ENCODE measurements at regions not wholly inside any gene's neighbourhood (a gene's known extent, or its start where the extent isn't known, plus 50 kb on each side); places are given as distances from the start of the nearest gene placed in this dataset.

DNA sequence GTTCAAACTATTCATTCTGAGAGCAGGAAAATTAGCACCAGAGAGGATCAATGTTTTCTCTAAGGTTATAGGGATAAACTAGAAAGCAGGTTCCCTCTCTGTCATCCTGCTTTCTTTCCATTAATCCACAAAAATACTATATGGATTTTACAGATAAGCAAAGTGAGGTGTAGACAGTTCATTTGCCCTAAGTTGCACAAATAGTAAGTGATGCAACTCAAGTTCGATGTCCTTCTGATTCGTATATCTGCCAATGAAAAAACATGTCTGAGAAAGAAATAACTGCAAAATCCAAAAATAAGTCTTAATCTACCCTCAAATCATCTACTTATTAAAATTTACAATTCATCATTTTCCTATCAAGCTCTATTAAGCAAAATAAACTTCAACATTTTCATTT, 254.6 kb upstream of the USP15 start:
- no peak overlapping the region for H4K8ac ChIP-seq (ENCODE audit: low read depth, low read length)
- H3K18ac ChIP-seq (ENCODE audit: low read length) = no peak overlapping the region
- H4K12ac ChIP-seq (ENCODE audit: low read depth, low read length) = no peak overlapping the region
- no peaks in the 10 kb centered on the region for H3K79me1 ChIP-seq (ENCODE audit: low read length)
- no peak overlapping the region for H4K91ac ChIP-seq (ENCODE audit: low read depth, low read length)
- no peak overlapping the region for H2BK12ac ChIP-seq (ENCODE audit: low read length)
- no peak for DNase-seq
- H2BK120ac ChIP-seq (ENCODE audit: insufficient read depth, low read length, poor library complexity) = no peak overlapping the region
- no peak overlapping the region for H3K4me2 ChIP-seq (ENCODE audit: low read length)
- H3K9me3 ChIP-seq (ENCODE audit: insufficient read depth, low read depth, low read length) = no peaks in the 10 kb centered on the region
- no peak overlapping the region for H3K27ac ChIP-seq (ENCODE audit: low read depth, low read length)
- no peaks in the 10 kb centered on the region for H3K79me2 ChIP-seq (ENCODE audit: control insufficient read depth, insufficient read depth, low read length, poor library complexity)
- no peak overlapping the region for H3K4ac ChIP-seq (ENCODE audit: low read depth, low read length)
- H2AFZ ChIP-seq (ENCODE audit: insufficient read depth, low read length, poor library complexity) = no peak overlapping the region
- no peak overlapping the region for H3K23ac ChIP-seq (ENCODE audit: low read length)
- no peak overlapping the region for H3K14ac ChIP-seq (ENCODE audit: low read length)
- WGBS (ENCODE audit: extremely low coverage, insufficient coverage, insufficient read length) = no CpG with 5 or more reads among the region's 2 CpGs
- no peak overlapping the region for H2BK5ac ChIP-seq (ENCODE audit: low read depth, low read length, poor library complexity)
- no peaks in the 10 kb centered on the region for H3K36me3 ChIP-seq (ENCODE audit: control insufficient read depth in 1 of 2, insufficient read depth in 2 of 2, low read length in 2 of 2)
- no peaks in the 10 kb centered on the region for H3K27me3 ChIP-seq (ENCODE audit: insufficient read depth, low read length)
- no peaks in the 10 kb centered on the region for H3K4me1 ChIP-seq (ENCODE audit: control insufficient read depth in 1 of 2, insufficient read depth in 2 of 2, low read length in 2 of 2)
- no peak overlapping the region for H3K4me3 ChIP-seq (ENCODE audit: low read depth, low read length)
- no peak overlapping the region for H2AK5ac ChIP-seq (ENCODE audit: low read length)
- H3K9ac ChIP-seq (ENCODE audit: low read length) = no peak overlapping the region

GRCh38 chr12:62006076-62006732, 254.0 kb upstream of the USP15 start:
- Histone ChIP-seq H2BK120ac (ENCODE audit: insufficient read depth, low read length, poor library complexity) (no peak overlapping the region), H3K27me3 (ENCODE audit: insufficient read depth, low read length) (no peaks in the 10 kb centered on the region), H3K27ac (ENCODE audit: low read depth, low read length) (no peak overlapping the region), H3K79me1 (ENCODE audit: low read length) (no peaks in the 10 kb centered on the region), H3K79me2 (ENCODE audit: control insufficient read depth, insufficient read depth, low read length, poor library complexity) (no peaks in the 10 kb centered on the region), H3K4me2 (ENCODE audit: low read length) (no peak overlapping the region), H3K4me1 (ENCODE audit: control insufficient read depth in 1 of 2, insufficient read depth in 2 of 2, low read length in 2 of 2) (no peaks in the 10 kb centered on the region), H4K91ac (ENCODE audit: low read depth, low read length) (no peak overlapping the region), H2BK12ac (ENCODE audit: low read length) (no peak overlapping the region), H3K18ac (ENCODE audit: low read length) (no peak overlapping the region), H3K36me3 (ENCODE audit: control insufficient read depth in 1 of 2, insufficient read depth in 2 of 2, low read length in 2 of 2) (no peaks in the 10 kb centered on the region), H3K14ac (ENCODE audit: low read length) (no peak overlapping the region), H2AK5ac (ENCODE audit: low read length) (no peak overlapping the region), H3K23ac (ENCODE audit: low read length) (no peak overlapping the region), H2BK5ac (ENCODE audit: low read depth, low read length, poor library complexity) (no peak overlapping the region), H2AFZ (ENCODE audit: insufficient read depth, low read length, poor library complexity) (no peak overlapping the region), H3K4ac (ENCODE audit: low read depth, low read length) (no peak overlapping the region), H3K9ac (ENCODE audit: low read length) (no peak overlapping the region), H4K8ac (ENCODE audit: low read depth, low read length) (no peak overlapping the region), H3K4me3 (ENCODE audit: low read depth, low read length) (no peak overlapping the region), H4K12ac (ENCODE audit: low read depth, low read length) (no peak overlapping the region), H3K9me3 (ENCODE audit: insufficient read depth, low read depth, low read length) (peaks cover 2% of the 10 kb centered on the region)
- DNase-seq = peak; percentile 13 to 70
- no CpG with 5 or more reads among the region's 5 CpGs for WGBS (ENCODE audit: extremely low coverage, insufficient coverage, insufficient read length)

- Histone ChIP-seq H3K36me3 (ENCODE audit: control insufficient read depth in 1 of 2, insufficient read depth in 2 of 2, low read length in 2 of 2) (no peaks in the 10 kb centered on the region), H2AFZ (ENCODE audit: insufficient read depth, low read length, poor library complexity) (no peak overlapping the region), H3K9me3 (ENCODE audit: insufficient read depth, low read depth, low read length) (peaks cover 2% of the 10 kb centered on the region), H3K4me1 (ENCODE audit: control insufficient read depth in 1 of 2, insufficient read depth in 2 of 2, low read length in 2 of 2) (no peaks in the 10 kb centered on the region), H3K27me3 (ENCODE audit: insufficient read depth, low read length) (no peaks in the 10 kb centered on the region), H3K9ac (ENCODE audit: low read length) (no peak overlapping the region), H3K23ac (ENCODE audit: low read length) (no peak overlapping the region), H3K79me2 (ENCODE audit: control insufficient read depth, insufficient read depth, low read length, poor library complexity) (no peaks in the 10 kb centered on the region), H2BK12ac (ENCODE audit: low read length) (no peak overlapping the region), H4K91ac (ENCODE audit: low read depth, low read length) (no peak overlapping the region), H4K12ac (ENCODE audit: low read depth, low read length) (no peak overlapping the region), H2AK5ac (ENCODE audit: low read length) (no peak overlapping the region), H3K79me1 (ENCODE audit: low read length) (no peaks in the 10 kb centered on the region), H3K14ac (ENCODE audit: low read length) (no peak overlapping the region), H2BK120ac (ENCODE audit: insufficient read depth, low read length, poor library complexity) (no peak overlapping the region), H3K4me3 (ENCODE audit: low read depth, low read length) (no peak overlapping the region), H3K18ac (ENCODE audit: low read length) (no peak overlapping the region), H3K4ac (ENCODE audit: low read depth, low read length) (no peak overlapping the region), H4K8ac (ENCODE audit: low read depth, low read length) (no peak overlapping the region), H3K4me2 (ENCODE audit: low read length) (no peak overlapping the region), H3K27ac (ENCODE audit: low read depth, low read length) (no peak overlapping the region), H2BK5ac (ENCODE audit: low read depth, low read length, poor library complexity) (no peak overlapping the region)
- DNase-seq = no peak
- WGBS (ENCODE audit: extremely low coverage, insufficient coverage, insufficient read length) = no CpG with 5 or more reads among the region's 2 CpGs
These were observed 251.5 kb upstream of the USP15 start for GRCh38 chr12:62008703-62009102.

DNA sequence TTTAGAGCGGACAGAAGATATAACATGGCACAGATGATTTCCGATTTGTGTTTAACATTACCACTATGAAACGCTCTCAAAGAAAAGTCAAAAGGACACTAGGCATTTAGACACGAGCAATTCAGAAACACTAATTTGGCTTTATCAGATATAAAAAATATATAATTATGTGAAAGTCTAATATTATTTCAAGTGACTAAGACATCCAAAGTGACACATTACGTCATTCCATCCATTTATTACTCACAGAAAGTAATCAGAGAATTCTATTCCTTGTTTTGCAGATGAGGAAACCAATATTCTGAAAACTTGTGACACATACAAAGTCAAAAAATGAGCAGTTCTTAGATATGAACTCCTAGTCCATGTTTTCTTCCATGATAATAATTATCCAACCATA, 250.8 kb upstream of the USP15 start:
- Histone ChIP-seq H3K79me1 (ENCODE audit: low read length) (no peaks in the 10 kb centered on the region), H3K36me3 (ENCODE audit: control insufficient read depth in 1 of 2, insufficient read depth in 2 of 2, low read length in 2 of 2) (no peaks in the 10 kb centered on the region), H2AFZ (ENCODE audit: insufficient read depth, low read length, poor library complexity) (no peak overlapping the region), H4K12ac (ENCODE audit: low read depth, low read length) (no peak overlapping the region), H2BK5ac (ENCODE audit: low read depth, low read length, poor library complexity) (no peak overlapping the region), H2BK120ac (ENCODE audit: insufficient read depth, low read length, poor library complexity) (no peak overlapping the region), H2BK12ac (ENCODE audit: low read length) (no peak overlapping the region), H2AK5ac (ENCODE audit: low read length) (no peak overlapping the region), H3K4ac (ENCODE audit: low read depth, low read length) (no peak overlapping the region), H3K4me1 (ENCODE audit: control insufficient read depth in 1 of 2, insufficient read depth in 2 of 2, low read length in 2 of 2) (no peaks in the 10 kb centered on the region), H3K23ac (ENCODE audit: low read length) (no peak overlapping the region), H3K18ac (ENCODE audit: low read length) (no peak overlapping the region), H3K4me2 (ENCODE audit: low read length) (no peak overlapping the region), H3K27ac (ENCODE audit: low read depth, low read length) (no peak overlapping the region), H4K91ac (ENCODE audit: low read depth, low read length) (no peak overlapping the region), H3K4me3 (ENCODE audit: low read depth, low read length) (no peak overlapping the region), H3K79me2 (ENCODE audit: control insufficient read depth, insufficient read depth, low read length, poor library complexity) (no peaks in the 10 kb centered on the region), H3K14ac (ENCODE audit: low read length) (no peak overlapping the region), H3K9ac (ENCODE audit: low read length) (no peak overlapping the region), H3K27me3 (ENCODE audit: insufficient read depth, low read length) (no peaks in the 10 kb centered on the region), H4K8ac (ENCODE audit: low read depth, low read length) (no peak overlapping the region), H3K9me3 (ENCODE audit: insufficient read depth, low read depth, low read length) (peaks cover 2% of the 10 kb centered on the region)
- no CpG with 5 or more reads among the region's 5 CpGs for WGBS (ENCODE audit: extremely low coverage, insufficient coverage, insufficient read length)
- DNase-seq = no peak

Measured in trophoblast cell (in vitro differentiated cells and primary cell).